ENCODE measurements at regions not wholly inside any gene's neighbourhood (a gene's known extent, or its start where the extent isn't known, plus 50 kb on each side); places are given as distances from the start of the nearest gene placed in this dataset.

DNA sequence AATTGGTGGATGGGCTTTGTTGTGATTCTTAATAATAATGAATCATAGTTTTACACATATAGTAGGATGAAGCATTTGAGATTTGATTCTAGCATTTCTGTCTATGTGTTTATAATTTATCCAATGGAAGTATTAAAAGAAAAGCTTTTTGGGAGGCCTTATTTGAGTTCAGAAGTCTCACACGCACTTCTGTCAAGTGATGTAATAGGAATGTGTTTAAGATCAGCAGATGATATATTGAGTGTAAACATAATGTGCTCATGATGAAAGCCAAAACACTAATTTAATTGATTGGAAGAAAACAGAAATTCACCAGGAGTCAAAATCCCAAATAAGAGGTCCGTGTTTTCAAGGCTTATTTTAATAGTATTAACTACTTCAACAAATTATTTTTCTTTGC lies 435.6 kb upstream of the HSF2 start:
- no peak for ATAC-seq
- Histone ChIP-seq H3K79me2 (ENCODE audit: insufficient read depth, low read length) (no peaks in the 10 kb centered on the region), H3K4me1 (ENCODE audit: insufficient read depth, low read length) (no peaks in the 10 kb centered on the region), H3K4me2 (ENCODE audit: low read depth, low read length) (no peak overlapping the region), H3K27me3 (ENCODE audit: control insufficient read depth in 1 of 2, insufficient read depth in 2 of 2, low read length in 2 of 2) (no peaks in the 10 kb centered on the region), H3K4me3 (replicated peaks in 1 of 3; ENCODE audit: insufficient read depth in 1 of 3, low read depth in 2 of 3, low read length in 3 of 3) (no peak overlapping the region), H3K9ac (ENCODE audit: insufficient read depth, low read depth, low read length) (no peak overlapping the region), H3K27ac (ENCODE audit: extremely low read length, insufficient read depth, low read length) (no peak overlapping the region), H4K20me1 (ENCODE audit: insufficient read depth, low read length) (no peaks in the 10 kb centered on the region), H2AFZ (ENCODE audit: low read length) (no peak overlapping the region), H3K36me3 (replicated peaks in 1 of 2; ENCODE audit: control insufficient read depth in 1 of 2, insufficient read depth in 2 of 2, low read length in 2 of 2) (no peaks in the 10 kb centered on the region), H3K9me3 (ENCODE audit: low read length) (no peaks in the 10 kb centered on the region)
- ChIA-PET POLR2A (no interaction called here), CTCF (ENCODE audit: low intra/inter-chr PET ratio, low total read pairs) (no interaction called here)
- no peak for DNase-seq (ENCODE audit: low spot score)
- FAIRE-seq, result no peak
- WGBS (ENCODE audit: low lambda C conversion rate), result 1% methylated on average over 2 of the region's 2 CpGs
- TF ChIP-seq GZF1 (CRISPR knock-in tag; IDR thresholded peaks at IDR 0.05) (no peak), FIP1L1 (IDR thresholded peaks at IDR 0.05; ENCODE audit: borderline replicate concordance, insufficient read depth, low read depth, low read length) (no peak), REPIN1 (CRISPR knock-in tag; IDR thresholded peaks at IDR 0.05; ENCODE audit: borderline replicate concordance, low read depth) (no peak), ZFP36 (IDR thresholded peaks at IDR 0.05; ENCODE audit: borderline replicate concordance, low read depth, low read length, partially characterized antibody) (no peak), MED13 (CRISPR knock-in tag; IDR thresholded peaks at IDR 0.05) (no peak), POGK (CRISPR knock-in tag; conservative IDR thresholded peaks at IDR 0.05) (no peak), MATR3 (CRISPR knock-in tag; IDR thresholded peaks at IDR 0.05) (no peak), STAG1 (CRISPR knock-in tag; IDR thresholded peaks at IDR 0.05) (no peak), NR2F2 (IDR thresholded peaks at IDR 0.05; ENCODE audit: borderline replicate concordance, low read depth) (no peak), ZBTB7A (CRISPR knock-in tag; IDR thresholded peaks at IDR 0.05) (no peak), BHLHE40 (IDR thresholded peaks at IDR 0.05; ENCODE audit: low read length) (no peak), ZFP91 (CRISPR knock-in tag; IDR thresholded peaks at IDR 0.05; ENCODE audit: borderline replicate concordance) (no peak), ZNF644 (CRISPR knock-in tag; IDR thresholded peaks at IDR 0.05; ENCODE audit: low read depth) (no peak), SUZ12 (IDR thresholded peaks at IDR 0.05; ENCODE audit: low read depth, low read length) (no peak), CAMTA2 (CRISPR knock-in tag; IDR thresholded peaks at IDR 0.05; ENCODE audit: borderline replicate concordance) (no peak), GATA4 (IDR thresholded peaks at IDR 0.05; ENCODE audit: borderline replicate concordance, low read depth) (no peak)
- in situ Hi-C loops (cut with HindIII; ENCODE audit: extremely low pct_ligation_motif_present, low pct_unique_long_range_greater_than_20kb), result no loop called here
- BruUV-seq (replicated peaks), result no TSS peak
- intact Hi-C loops (cut with micrococcal nuclease; ENCODE audit: unreplicated experiment), result no loop called here
